B cell (primary cell): ENCODE measurements at regions not wholly inside any gene's neighbourhood (a gene's known extent, or its start where the extent isn't known, plus 50 kb on each side); places are given as distances from the start of the nearest gene placed in this dataset.

ENCODE experiments used
- EZH2 ChIP-seq: IDR thresholded peaks from 2 replicates; pipeline ENCODE4 v1.6.1; 2012; ENCODE audit warnings: borderline replicate concordance, low read depth, mild to moderate bottlenecking, moderate library complexity, low read length; ENCODE audit not compliant: insufficient read depth, poor library complexity, severe bottlenecking
- TF ChIP-seq, protein P1 (sequence below): fragments of 200-600 bp; IDR thresholded peaks from one replicate; pipeline ENCODE4 v1.8.0; 2022; ENCODE audit warnings: antibody characterized with exemption, mild to moderate bottlenecking

DNA sequence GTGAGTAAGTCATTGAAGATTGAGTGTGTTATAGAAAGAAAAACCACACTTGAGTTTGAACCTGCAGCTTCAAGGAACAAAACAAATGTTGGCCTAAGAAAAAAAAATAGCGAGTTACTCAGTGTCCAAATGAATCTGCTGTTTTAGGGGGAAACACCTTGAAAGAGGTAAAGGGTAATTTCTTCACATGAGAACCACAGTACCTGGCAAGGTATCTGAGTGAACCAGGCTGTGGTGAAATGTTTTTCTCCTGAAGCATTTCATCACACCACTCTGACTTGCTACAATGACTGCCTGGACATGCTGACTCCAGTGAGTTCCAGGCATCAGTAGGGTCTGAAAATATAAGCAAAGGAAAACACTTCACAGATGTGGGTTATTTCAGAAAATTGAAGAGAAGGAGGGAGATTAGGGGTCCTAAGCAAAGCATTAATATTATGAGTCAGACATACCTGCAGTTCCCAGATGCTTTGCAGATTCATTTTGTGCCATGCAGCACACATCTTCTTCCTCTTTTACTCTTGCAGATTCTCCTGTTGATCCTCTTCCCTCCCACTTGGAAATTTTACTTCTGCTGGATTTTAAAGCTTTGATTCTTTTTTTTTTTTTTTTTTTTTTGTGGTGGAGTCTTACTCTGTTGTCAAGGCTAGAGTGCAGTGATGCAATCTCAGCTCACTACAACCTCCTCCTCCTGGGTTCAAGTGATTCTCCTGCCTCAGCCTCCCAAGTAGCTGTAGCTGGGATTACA lies 206.2 kb upstream of the SGK1 start:
- TF ChIP-seq EZH2, result no peak
- TF ChIP-seq, protein P1, sequence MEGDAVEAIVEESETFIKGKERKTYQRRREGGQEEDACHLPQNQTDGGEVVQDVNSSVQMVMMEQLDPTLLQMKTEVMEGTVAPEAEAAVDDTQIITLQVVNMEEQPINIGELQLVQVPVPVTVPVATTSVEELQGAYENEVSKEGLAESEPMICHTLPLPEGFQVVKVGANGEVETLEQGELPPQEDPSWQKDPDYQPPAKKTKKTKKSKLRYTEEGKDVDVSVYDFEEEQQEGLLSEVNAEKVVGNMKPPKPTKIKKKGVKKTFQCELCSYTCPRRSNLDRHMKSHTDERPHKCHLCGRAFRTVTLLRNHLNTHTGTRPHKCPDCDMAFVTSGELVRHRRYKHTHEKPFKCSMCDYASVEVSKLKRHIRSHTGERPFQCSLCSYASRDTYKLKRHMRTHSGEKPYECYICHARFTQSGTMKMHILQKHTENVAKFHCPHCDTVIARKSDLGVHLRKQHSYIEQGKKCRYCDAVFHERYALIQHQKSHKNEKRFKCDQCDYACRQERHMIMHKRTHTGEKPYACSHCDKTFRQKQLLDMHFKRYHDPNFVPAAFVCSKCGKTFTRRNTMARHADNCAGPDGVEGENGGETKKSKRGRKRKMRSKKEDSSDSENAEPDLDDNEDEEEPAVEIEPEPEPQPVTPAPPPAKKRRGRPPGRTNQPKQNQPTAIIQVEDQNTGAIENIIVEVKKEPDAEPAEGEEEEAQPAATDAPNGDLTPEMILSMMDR, result no peak
